ENCODE measurements at regions not wholly inside any gene's neighbourhood (a gene's known extent, or its start where the extent isn't known, plus 50 kb on each side); places are given as distances from the start of the nearest gene placed in this dataset.

DNA sequence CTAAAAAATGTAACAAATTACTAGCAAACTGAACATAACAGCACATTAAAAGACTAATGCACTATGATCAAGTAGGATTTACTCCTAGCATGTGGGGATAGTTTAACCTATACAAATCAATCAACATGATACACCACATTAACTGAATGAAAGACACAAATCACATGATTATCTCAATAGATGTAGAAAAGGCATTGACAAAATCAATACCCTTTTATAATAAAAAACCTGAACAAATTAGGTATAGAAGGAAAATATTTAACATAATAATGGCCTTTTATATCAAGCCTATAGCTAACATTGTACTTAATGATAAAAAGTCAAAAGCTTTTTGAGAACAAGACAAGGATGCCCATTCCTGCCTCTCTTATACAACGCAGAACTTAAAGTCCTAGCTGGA is 540.0 kb downstream of the RERGL start:
- no peak overlapping the region for H3K9ac ChIP-seq (ENCODE audit: low read length)
- TF ChIP-seq, protein P1, sequence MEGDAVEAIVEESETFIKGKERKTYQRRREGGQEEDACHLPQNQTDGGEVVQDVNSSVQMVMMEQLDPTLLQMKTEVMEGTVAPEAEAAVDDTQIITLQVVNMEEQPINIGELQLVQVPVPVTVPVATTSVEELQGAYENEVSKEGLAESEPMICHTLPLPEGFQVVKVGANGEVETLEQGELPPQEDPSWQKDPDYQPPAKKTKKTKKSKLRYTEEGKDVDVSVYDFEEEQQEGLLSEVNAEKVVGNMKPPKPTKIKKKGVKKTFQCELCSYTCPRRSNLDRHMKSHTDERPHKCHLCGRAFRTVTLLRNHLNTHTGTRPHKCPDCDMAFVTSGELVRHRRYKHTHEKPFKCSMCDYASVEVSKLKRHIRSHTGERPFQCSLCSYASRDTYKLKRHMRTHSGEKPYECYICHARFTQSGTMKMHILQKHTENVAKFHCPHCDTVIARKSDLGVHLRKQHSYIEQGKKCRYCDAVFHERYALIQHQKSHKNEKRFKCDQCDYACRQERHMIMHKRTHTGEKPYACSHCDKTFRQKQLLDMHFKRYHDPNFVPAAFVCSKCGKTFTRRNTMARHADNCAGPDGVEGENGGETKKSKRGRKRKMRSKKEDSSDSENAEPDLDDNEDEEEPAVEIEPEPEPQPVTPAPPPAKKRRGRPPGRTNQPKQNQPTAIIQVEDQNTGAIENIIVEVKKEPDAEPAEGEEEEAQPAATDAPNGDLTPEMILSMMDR (IDR thresholded peaks at IDR 0.05; ENCODE audit: low read length), result no peak
- TF ChIP-seq EZH2 (IDR thresholded peaks at IDR 0.05; ENCODE audit: borderline replicate concordance, low read length), result no peak
- no peaks in the 10 kb centered on the region for H3K36me3 ChIP-seq (ENCODE audit: insufficient read depth, low read length)
- no peak overlapping the region for H3K27ac ChIP-seq (ENCODE audit: low read depth, low read length, poor library complexity, severe bottlenecking)
- H3K4me2 ChIP-seq (ENCODE audit: low read length), result no peak overlapping the region
- no peaks in the 10 kb centered on the region for H3K9me2 ChIP-seq (ENCODE audit: low read depth, low read length)
- H3K79me2 ChIP-seq (ENCODE audit: insufficient read depth, low read length), result no peaks in the 10 kb centered on the region
- H3F3A ChIP-seq (ENCODE audit: insufficient read depth, low read length), result no peaks in the 10 kb centered on the region
- no peak overlapping the region for H2AFZ ChIP-seq (ENCODE audit: low read length)
- H3K9me3 ChIP-seq (ENCODE audit: low read length), result no peaks in the 10 kb centered on the region
- H4K20me1 ChIP-seq (ENCODE audit: insufficient read depth, low read length), result no peaks in the 10 kb centered on the region
- no peaks in the 10 kb centered on the region for H3K4me1 ChIP-seq (ENCODE audit: insufficient read depth, low read length, severe bottlenecking)
- no peaks in the 10 kb centered on the region for H3K27me3 ChIP-seq (ENCODE audit: insufficient read depth, low read length)
- H3K4me3 ChIP-seq (ENCODE audit: low read depth, low read length, poor library complexity, severe bottlenecking), result no peak overlapping the region

DNA sequence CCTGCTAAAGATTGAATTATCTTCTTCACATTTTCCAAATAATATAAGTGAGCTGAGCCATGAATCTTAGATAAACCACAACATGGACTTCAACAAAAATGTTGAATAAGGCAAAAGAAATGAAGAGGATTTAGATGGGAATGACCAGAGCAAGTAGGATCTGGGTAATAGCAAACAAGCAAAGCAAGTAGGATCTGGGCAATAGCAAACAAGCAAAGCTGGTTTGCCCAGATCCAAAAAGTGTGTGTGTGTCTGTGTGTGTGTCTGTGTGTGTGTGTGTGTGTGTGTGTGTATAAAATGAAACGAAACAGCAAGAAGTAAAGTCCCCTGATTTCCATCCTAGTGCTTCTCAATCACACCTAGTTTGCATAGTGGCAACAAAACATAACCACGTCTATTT is 549.1 kb downstream of the RERGL start:
- no peak for TF ChIP-seq EZH2 (IDR thresholded peaks at IDR 0.05; ENCODE audit: borderline replicate concordance, low read length)
- TF ChIP-seq, protein P1 (IDR thresholded peaks at IDR 0.05; ENCODE audit: low read length), result no peak
- Histone ChIP-seq H3K27ac (ENCODE audit: low read depth, low read length, poor library complexity, severe bottlenecking) (no peak overlapping the region), H3K79me2 (ENCODE audit: insufficient read depth, low read length) (no peaks in the 10 kb centered on the region), H3K9me2 (ENCODE audit: low read depth, low read length) (no peaks in the 10 kb centered on the region), H3K4me3 (ENCODE audit: low read depth, low read length, poor library complexity, severe bottlenecking) (no peak overlapping the region), H3K9me3 (ENCODE audit: low read length) (no peaks in the 10 kb centered on the region), H4K20me1 (ENCODE audit: insufficient read depth, low read length) (no peaks in the 10 kb centered on the region), H3F3A (ENCODE audit: insufficient read depth, low read length) (no peaks in the 10 kb centered on the region), H3K4me1 (ENCODE audit: insufficient read depth, low read length, severe bottlenecking) (no peaks in the 10 kb centered on the region), H3K27me3 (ENCODE audit: insufficient read depth, low read length) (no peaks in the 10 kb centered on the region), H3K36me3 (ENCODE audit: insufficient read depth, low read length) (no peaks in the 10 kb centered on the region), H2AFZ (ENCODE audit: low read length) (no peak overlapping the region), H3K9ac (ENCODE audit: low read length) (no peak overlapping the region), H3K4me2 (ENCODE audit: low read length) (no peak overlapping the region)

DNA sequence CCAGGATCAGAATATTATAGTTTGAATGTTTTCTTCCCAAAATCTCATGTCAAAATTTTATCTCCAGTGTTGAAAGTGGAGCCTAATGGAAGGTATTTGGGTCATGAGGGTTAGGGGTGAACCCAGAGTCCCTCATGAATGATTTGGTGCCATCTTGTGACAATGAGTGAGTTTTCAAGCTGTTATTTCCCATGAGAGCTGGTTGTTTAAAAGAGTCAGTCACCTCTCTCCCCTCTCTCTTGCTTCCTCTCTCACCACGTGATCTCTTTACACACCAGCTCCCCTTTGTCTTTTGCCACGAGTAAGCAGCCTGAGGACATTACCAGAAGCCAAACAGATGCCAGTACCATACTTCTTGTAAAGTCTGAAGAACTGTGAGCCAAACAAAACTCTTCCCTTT is 561.6 kb downstream of the RERGL start:
- Histone ChIP-seq H3K9ac (ENCODE audit: low read length) (no peak overlapping the region), H3K9me2 (ENCODE audit: low read depth, low read length) (no peaks in the 10 kb centered on the region), H3K27ac (ENCODE audit: low read depth, low read length, poor library complexity, severe bottlenecking) (no peak overlapping the region), H3K27me3 (ENCODE audit: insufficient read depth, low read length) (no peaks in the 10 kb centered on the region), H2AFZ (ENCODE audit: low read length) (no peak overlapping the region), H3K9me3 (ENCODE audit: low read length) (no peaks in the 10 kb centered on the region), H3K4me3 (ENCODE audit: low read depth, low read length, poor library complexity, severe bottlenecking) (no peak overlapping the region), H3K4me2 (ENCODE audit: low read length) (no peak overlapping the region), H3K4me1 (ENCODE audit: insufficient read depth, low read length, severe bottlenecking) (no peaks in the 10 kb centered on the region), H3K36me3 (ENCODE audit: insufficient read depth, low read length) (no peaks in the 10 kb centered on the region), H3F3A (ENCODE audit: insufficient read depth, low read length) (no peaks in the 10 kb centered on the region), H3K79me2 (ENCODE audit: insufficient read depth, low read length) (no peaks in the 10 kb centered on the region), H4K20me1 (ENCODE audit: insufficient read depth, low read length) (no peaks in the 10 kb centered on the region)
- TF ChIP-seq, protein P1 (IDR thresholded peaks at IDR 0.05; ENCODE audit: low read length), result no peak
- no peak for TF ChIP-seq EZH2 (IDR thresholded peaks at IDR 0.05; ENCODE audit: borderline replicate concordance, low read length)
